SK-N-SH (cell line): ENCODE measurements at regions not wholly inside any gene's neighbourhood (a gene's known extent, or its start where the extent isn't known, plus 50 kb on each side); places are given as distances from the start of the nearest gene placed in this dataset.
"Not testable (repeated sequence)": the region's sequence is repeated elsewhere in the genome, so short reads cannot be mapped to it uniquely, and the experiment has no call there.

Experiments
- CTCF ChIA-PET: fragments of 300-600, 350-600 bp; formaldehyde crosslinking; extraction: SDS; loops from one replicate; lab custom pipeline; 2021; lab: Yijun Ruan, JAX
- POLR2A ChIA-PET: fragments of 350-600 bp; sonication (Branson Sonifier 250); formaldehyde crosslinking; extraction: SDS; loops from one replicate; lab custom pipeline; 2020; ENCODE audit warnings: antibody characterized with exemption, inconsistent platforms; lab: Yijun Ruan, JAX
- DNase-seq: peaks from one replicate; pipeline ENCODE4 v3.0.0; 2012
- H2AFZ ChIP-seq: fragments of 200-600 bp; sonication (generic); 2 replicates; pipeline ENCODE4 v1.8.1; 2016; ENCODE audit warnings: antibody characterized with exemption, mild to moderate bottlenecking, low read depth
- H3F3A ChIP-seq: fragments of 200-600 bp; sonication (generic); replicated peaks from 2 replicates; pipeline ENCODE3; 2016; ENCODE audit warnings: antibody characterized with exemption, mild to moderate bottlenecking; ENCODE audit not compliant: insufficient read depth
- H3K27ac ChIP-seq, 2 experiments: fragments of 200-500 bp in 1 of 2; fragments of 200-600 bp in 1 of 2; sonication (Bioruptor generic) in 1 of 2; sonication (generic), shearing (Covaris generic) in 1 of 2; 2 replicates each; pipeline versions ENCODE4 v1.5.1 to v1.6.1; 2014 to 2016; ENCODE audit warnings: low read depth in 2 of 2, inconsistent platforms in 1 of 2, low read length in 1 of 2, mild to moderate bottlenecking in 1 of 2, mixed read lengths in 1 of 2
- H3K27me3 ChIP-seq: fragments of 200-600 bp; sonication (generic), shearing (Covaris generic); 2 replicates; pipeline ENCODE4 v1.6.1; 2016; ENCODE audit warnings: mixed run types; ENCODE audit not compliant: insufficient read depth
- H3K36me3 ChIP-seq, 2 experiments: fragments of 200-500 bp in 1 of 2; fragments of 200-600 bp in 1 of 2; sonication (Bioruptor generic) in 1 of 2; sonication (generic) in 1 of 2; replicated peaks in 1 of 2; 2 replicates each; pipeline versions ENCODE3 to v1.5.1; 2014 to 2016; ENCODE audit warnings: low read length in 1 of 2, mild to moderate bottlenecking in 1 of 2; ENCODE audit not compliant: insufficient read depth in 2 of 2, control insufficient read depth in 1 of 2
- H3K4me1 ChIP-seq, 2 experiments: fragments of 200-500 bp in 1 of 2; fragments of 200-600 bp in 1 of 2; sonication (Bioruptor generic) in 1 of 2; sonication (generic), shearing (Covaris generic) in 1 of 2; 2 replicates each; pipeline versions ENCODE4 v1.5.1 to v1.6.1; 2014 to 2016; ENCODE audit warnings: low read depth in 1 of 2, low read length in 1 of 2, mixed run types in 1 of 2; ENCODE audit not compliant: insufficient read depth in 2 of 2, control insufficient read depth in 1 of 2
- H3K4me2 ChIP-seq: fragments of 200-600 bp; sonication (generic), shearing (Covaris generic); 2 replicates; pipeline ENCODE4 v1.6.1; 2017; ENCODE audit warnings: mixed run types
- H3K4me3 ChIP-seq, 2 experiments: fragments of 200-500 bp in 1 of 2; fragments of 200-600 bp in 1 of 2; sonication (Bioruptor generic) in 1 of 2; sonication (generic), shearing (Covaris generic) in 1 of 2; 2 replicates each; pipeline versions ENCODE4 v1.5.1 to v1.8.1; 2014 to 2016; ENCODE audit warnings: low read depth in 2 of 2, inconsistent platforms in 1 of 2, low read length in 1 of 2, mild to moderate bottlenecking in 1 of 2, mixed read lengths in 1 of 2, moderate library complexity in 1 of 2
- H3K79me2 ChIP-seq: fragments of 200-600 bp; sonication (generic); 2 replicates; pipeline ENCODE4 v1.8.1; 2017; ENCODE audit warnings: mild to moderate bottlenecking; ENCODE audit not compliant: insufficient read depth
- H3K9ac ChIP-seq: fragments of 200-600 bp; sonication (generic); 2 replicates; pipeline ENCODE4 v1.6.1; 2017; ENCODE audit warnings: mixed run types
- H3K9me2 ChIP-seq: fragments of 200-600 bp; sonication (generic); 2 replicates; pipeline ENCODE4 v1.6.1; 2017; ENCODE audit warnings: mixed run types
- H3K9me3 ChIP-seq: fragments of 200-600 bp; sonication (generic); 2 replicates; pipeline ENCODE4 v1.6.1; 2017; ENCODE audit warnings: mixed run types, mild to moderate bottlenecking, moderate library complexity
- H4K20me1 ChIP-seq: fragments of 200-600 bp; sonication (generic); 2 replicates; pipeline ENCODE4 v1.6.1; 2017; ENCODE audit warnings: mild to moderate bottlenecking, mixed run types; ENCODE audit not compliant: insufficient read depth
- EZH2phosphoT487 ChIP-seq: fragments of 200-600 bp; sonication (generic); IDR thresholded peaks from 2 replicates; pipeline ENCODE4 v1.6.1; 2017; ENCODE audit warnings: low read depth, mixed run types, mild to moderate bottlenecking, antibody characterized with exemption, moderate library complexity, borderline replicate concordance
- FOSL2 ChIP-seq: IDR thresholded peaks from 2 replicates; pipeline ENCODE4 v1.4.0; 2012; ENCODE audit warnings: low read depth, mild to moderate bottlenecking, moderate library complexity, borderline replicate concordance
- FOXM1 ChIP-seq: IDR thresholded peaks from 2 replicates; pipeline ENCODE4 v1.4.0; 2012; ENCODE audit warnings: low read depth, mild to moderate bottlenecking
- GATA2 ChIP-seq: sonication (generic); formaldehyde crosslinking; IDR thresholded peaks from 2 replicates; pipeline ENCODE4 v1.5.0; 2020; ENCODE audit warnings: mild to moderate bottlenecking, missing genetic modification reagents
- JUND ChIP-seq: IDR thresholded peaks from 2 replicates; pipeline ENCODE4 v1.4.0; 2012
- MEF2A ChIP-seq: IDR thresholded peaks from 2 replicates; pipeline ENCODE4 v1.4.0; 2012; ENCODE audit warnings: low read depth, borderline replicate concordance
- MXI1 ChIP-seq: IDR thresholded peaks from 2 replicates; pipeline ENCODE4 v1.6.1; 2012; ENCODE audit warnings: mild to moderate bottlenecking, low read depth, low read length, improper control_type of control experiment
- NRF1 ChIP-seq: IDR thresholded peaks from 2 replicates; pipeline ENCODE4 v1.6.1; 2012; ENCODE audit warnings: low read depth, mild to moderate bottlenecking, low read length
- PBX3 ChIP-seq: IDR thresholded peaks from 2 replicates; pipeline ENCODE4; 2012
- POLR2AphosphoS5 ChIP-seq: IDR thresholded peaks from 2 replicates; pipeline ENCODE4 v1.6.1; 2012; ENCODE audit warnings: low read depth, low read length
- RAD21 ChIP-seq: IDR thresholded peaks from 2 replicates; pipeline ENCODE4 v1.6.1; 2012; ENCODE audit warnings: mild to moderate bottlenecking, low read length
- REST ChIP-seq: IDR thresholded peaks from 2 replicates; pipeline ENCODE4 v1.6.1; 2012; ENCODE audit warnings: mild to moderate bottlenecking, low read depth, low read length, moderate library complexity
- SMC3 ChIP-seq: IDR thresholded peaks from 2 replicates; pipeline ENCODE4 v1.6.1; 2012; ENCODE audit warnings: low read depth, low read length, improper control_type of control experiment
- USF1 ChIP-seq: IDR thresholded peaks from 2 replicates; pipeline ENCODE4 v1.4.0; 2012; ENCODE audit warnings: low read depth, borderline replicate concordance
- YY1 ChIP-seq: IDR thresholded peaks from 2 replicates; pipeline ENCODE4 v1.4.0; 2012; ENCODE audit warnings: low read depth, mild to moderate bottlenecking
- WGBS: methylation state at CpG from one replicate; pipeline ENCODE4 v1.1.6; 2017; ENCODE audit warnings: low lambda C conversion rate; 5-methylcytosine and 5-hydroxymethylcytosine counted together

- no peaks in the 10 kb centered on the region for H3K9me2 ChIP-seq
These were observed 94.8 kb downstream of the NPIPB11 start for GRCh38 chr16:29311461-29312344.

GRCh38 chr16:29310852-29311314 lies 95.6 kb downstream of the NPIPB11 start:
- DNase-seq, result no peak
- TF ChIP-seq POLR2AphosphoS5 (no peak), USF1 (no peak), MEF2A (no peak), EZH2phosphoT487 (no peak), PBX3 (no peak), REST (no peak), MXI1 (no peak), JUND (no peak), RAD21 (no peak), NRF1 (no peak), YY1 (no peak)
- WGBS, result 92% methylated on average over 9 of the region's 11 CpGs
- Histone ChIP-seq H3K4me1 (peaks cover 6 to 15% of the 10 kb centered on the region in 2 experiments; a peak in 2 of 4 replicates), H3K4me3 (no peak overlapping the region), H3F3A (peaks cover 8% of the 10 kb centered on the region), H3K27me3 (no peaks in the 10 kb centered on the region), H3K36me3 (no peaks in the 10 kb centered on the region), H3K9me2 (no peaks in the 10 kb centered on the region), H3K27ac (no peak overlapping the region), H3K9me3 (no peaks in the 10 kb centered on the region), H4K20me1 (no peaks in the 10 kb centered on the region), H3K9ac (no peak overlapping the region), H3K4me2 (no peak overlapping the region), H3K79me2 (no peaks in the 10 kb centered on the region), H2AFZ (no peak overlapping the region)
- ChIA-PET CTCF (no interaction called here), POLR2A (no interaction called here)

More at GRCh38 chr16:29311461-29312344, 94.8 kb downstream of the NPIPB11 start:
- H3K4me2 ChIP-seq, result no peak overlapping the region
- no peak overlapping the region for H2AFZ ChIP-seq
- peaks cover 11 to 15% of the 10 kb centered on the region in 2 experiments; a peak in 2 of 4 replicates for H3K4me1 ChIP-seq
- DNase-seq, result no peak
- H3K4me3 ChIP-seq, result no peak overlapping the region
- 89% methylated on average over 3 of the region's 20 CpGs for WGBS
- H3K27me3 ChIP-seq, result no peaks in the 10 kb centered on the region
- no peak overlapping the region for H3K27ac ChIP-seq
- H3K9ac ChIP-seq, result no peak overlapping the region
- H3K9me3 ChIP-seq, result no peaks in the 10 kb centered on the region
- POLR2A ChIA-PET, result no interaction called here
- TF ChIP-seq PBX3, result no peak
- TF ChIP-seq GATA2, result no peak
- TF ChIP-seq SMC3, result no peak
- TF ChIP-seq FOSL2, result no peak
- no peak for TF ChIP-seq MEF2A
- TF ChIP-seq FOXM1, result no peak
- CTCF ChIA-PET, result no interaction called here
- no peaks in the 10 kb centered on the region for H3K36me3 ChIP-seq
- peaks cover 4% of the 10 kb centered on the region for H3F3A ChIP-seq
- H4K20me1 ChIP-seq, result no peaks in the 10 kb centered on the region
- no peaks in the 10 kb centered on the region for H3K79me2 ChIP-seq

- H3K4me2 ChIP-seq, H3K36me3 ChIP-seq, POLR2A ChIA-PET, CTCF ChIA-PET, H4K20me1 ChIP-seq, H3K9me3 ChIP-seq, H3K79me2 ChIP-seq, H3K4me3 ChIP-seq, H3K27ac ChIP-seq, H3K9ac ChIP-seq, H3K27me3 ChIP-seq, DNase-seq, H3F3A ChIP-seq, H3K9me2 ChIP-seq, H2AFZ ChIP-seq: not testable (repeated sequence)
- H3K4me1 ChIP-seq, result peaks cover 3 to 15% of the 10 kb centered on the region in 2 experiments; a peak in 2 of 4 replicates
- WGBS, result 90% methylated on average over 9 of the region's 9 CpGs
These were observed 96.3 kb downstream of the NPIPB11 start for GRCh38 chr16:29310243-29310642.
